Glutamatergic neuron (in vitro differentiated cells): ENCODE measurements at regions not wholly inside any gene's neighbourhood (a gene's known extent, or its start where the extent isn't known, plus 50 kb on each side); places are given as distances from the start of the nearest gene placed in this dataset.
A peak's percentile ranks its signal among the peaks of the same experiment; 100 is the strongest.
"Not testable (repeated sequence)": the region's sequence is repeated elsewhere in the genome, so short reads cannot be mapped to it uniquely, and the experiment has no call there.

Experiments used
- DNase-seq: peaks from one replicate; pipeline ENCODE4 v3.0.0; 2022
- H3K27ac Mint-ChIP-seq: one replicate; pipeline ENCODE4 v1.8.0; 2020; ENCODE audit warnings: mild to moderate bottlenecking, mixed read lengths, inconsistent platforms; ENCODE audit not compliant: unreplicated experiment
- H3K27me3 Mint-ChIP-seq: one replicate; pipeline ENCODE4 v1.8.0; 2020; ENCODE audit warnings: mild to moderate bottlenecking, moderate library complexity, mixed read lengths, inconsistent platforms; ENCODE audit not compliant: unreplicated experiment
- H3K36me3 Mint-ChIP-seq: one replicate; pipeline ENCODE4 v1.8.0; 2020; ENCODE audit warnings: mild to moderate bottlenecking, mixed read lengths, inconsistent platforms; ENCODE audit not compliant: unreplicated experiment
- H3K4me1 Mint-ChIP-seq: one replicate; pipeline ENCODE4 v1.8.0; 2020; ENCODE audit warnings: mild to moderate bottlenecking, low read depth, mixed read lengths, inconsistent platforms; ENCODE audit not compliant: unreplicated experiment
- H3K4me3 Mint-ChIP-seq: one replicate; pipeline ENCODE4 v1.8.0; 2020; ENCODE audit warnings: mild to moderate bottlenecking, mixed read lengths, inconsistent platforms; ENCODE audit not compliant: unreplicated experiment
- H3K9me3 Mint-ChIP-seq: one replicate; pipeline ENCODE4 v1.8.0; 2020; ENCODE audit warnings: mild to moderate bottlenecking, moderate library complexity, mixed read lengths, inconsistent platforms; ENCODE audit not compliant: unreplicated experiment
- CTCF ChIP-seq: fragments of 200-600 bp; sonication (generic); IDR thresholded peaks from one replicate; pipeline ENCODE4 v1.5.0; 2021; ENCODE audit not compliant: partially characterized antibody, unreplicated experiment

GRCh38 chr5:36507332-36507952 lies 99.0 kb upstream of the SLC1A3 start:
- H3K4me1 Mint-ChIP-seq = peaks cover 4% of the 10 kb centered on the region
- no peaks in the 10 kb centered on the region for H3K36me3 Mint-ChIP-seq
- H3K27ac Mint-ChIP-seq = no peak overlapping the region
- DNase-seq = peak; percentile 91
- no peak overlapping the region for H3K4me3 Mint-ChIP-seq
- no peaks in the 10 kb centered on the region for H3K27me3 Mint-ChIP-seq
- H3K9me3 Mint-ChIP-seq = peaks cover 3% of the 10 kb centered on the region
- TF ChIP-seq CTCF = peak; percentile 92

- not testable (repeated sequence) for H3K9me3 Mint-ChIP-seq, DNase-seq, H3K4me1 Mint-ChIP-seq, H3K4me3 Mint-ChIP-seq, H3K36me3 Mint-ChIP-seq, H3K27ac Mint-ChIP-seq, H3K27me3 Mint-ChIP-seq
Measured at GRCh38 chr5:36508331-36508730, 98.1 kb upstream of the SLC1A3 start.

GRCh38 chr5:36513647-36514046 lies 92.8 kb upstream of the SLC1A3 start:
- not testable (repeated sequence) for H3K9me3 Mint-ChIP-seq, DNase-seq, H3K4me1 Mint-ChIP-seq, H3K4me3 Mint-ChIP-seq, H3K27ac Mint-ChIP-seq, H3K27me3 Mint-ChIP-seq, H3K36me3 Mint-ChIP-seq

- Mint-ChIP-seq H3K4me1 (no peaks in the 10 kb centered on the region), H3K27me3 (peaks cover 2% of the 10 kb centered on the region), H3K9me3 (no peaks in the 10 kb centered on the region), H3K4me3 (no peak overlapping the region), H3K36me3 (no peaks in the 10 kb centered on the region), H3K27ac (no peak overlapping the region)
- no peak for TF ChIP-seq CTCF
- DNase-seq = no peak
Measured at GRCh38 chr5:36519881-36520280, 86.5 kb upstream of the SLC1A3 start.

- H3K4me1 Mint-ChIP-seq = no peaks in the 10 kb centered on the region
- no peaks in the 10 kb centered on the region for H3K9me3 Mint-ChIP-seq
- DNase-seq = no peak
- TF ChIP-seq CTCF = no peak
- no peak overlapping the region for H3K4me3 Mint-ChIP-seq
- no peak overlapping the region for H3K27ac Mint-ChIP-seq
- H3K27me3 Mint-ChIP-seq = no peaks in the 10 kb centered on the region
- no peaks in the 10 kb centered on the region for H3K36me3 Mint-ChIP-seq
Measured at GRCh38 chr5:36521219-36521618, 85.2 kb upstream of the SLC1A3 start.

GRCh38 chr5:36521838-36522745 lies 84.3 kb upstream of the SLC1A3 start:
- no peaks in the 10 kb centered on the region for H3K36me3 Mint-ChIP-seq
- no peak for TF ChIP-seq CTCF
- H3K4me3 Mint-ChIP-seq = no peak overlapping the region
- H3K27me3 Mint-ChIP-seq = no peaks in the 10 kb centered on the region
- H3K27ac Mint-ChIP-seq = no peak overlapping the region
- H3K4me1 Mint-ChIP-seq = no peaks in the 10 kb centered on the region
- H3K9me3 Mint-ChIP-seq = no peaks in the 10 kb centered on the region
- DNase-seq = no peak
